COR-L47 (cell line): ENCODE measurements at regions not wholly inside any gene's neighbourhood (a gene's known extent, or its start where the extent isn't known, plus 50 kb on each side); places are given as distances from the start of the nearest gene placed in this dataset.
A peak's percentile ranks its signal among the peaks of the same experiment; 100 is the strongest.

Source experiments
- DNase-seq: peaks from one replicate; lab custom pipeline; 2025; lab: John Stamatoyannopoulos, UW

GRCh38 chr6:33863723-33864440 is 60.1 kb upstream of the MLN start:
- no peak for DNase-seq

DNA sequence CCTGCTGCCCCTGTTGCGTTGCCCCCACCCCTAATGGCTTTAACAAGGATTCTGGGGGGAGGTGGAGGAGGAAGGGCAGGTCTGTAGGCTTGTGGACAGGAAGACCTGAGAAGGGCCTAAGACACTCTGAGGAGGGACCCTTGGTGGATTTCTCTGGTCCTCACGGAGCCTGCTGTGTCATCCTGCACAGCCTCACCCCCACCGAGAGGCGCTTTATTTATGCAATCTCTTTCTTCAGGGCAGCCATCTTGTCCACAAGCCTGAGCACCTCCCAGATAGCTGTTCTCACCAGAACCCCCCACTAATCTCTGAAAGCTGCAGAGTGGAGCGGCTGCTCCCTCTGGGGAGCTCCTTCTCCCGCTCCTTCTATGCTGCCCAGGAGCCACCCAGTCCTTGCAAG is 59.3 kb upstream of the MLN start:
- DNase-seq, result no peak

GRCh38 chr6:33862536-33862935 is 58.7 kb upstream of the MLN start:
- no peak for DNase-seq

GRCh38 chr6:33861722-33862121 is 57.9 kb upstream of the MLN start:
- peak; percentile 49 for DNase-seq

GRCh38 chr6:33860706-33861474 is 57.1 kb upstream of the MLN start:
- peak; percentile 48 for DNase-seq

GRCh38 chr6:33860006-33860405 is 56.2 kb upstream of the MLN start:
- no peak for DNase-seq

DNA sequence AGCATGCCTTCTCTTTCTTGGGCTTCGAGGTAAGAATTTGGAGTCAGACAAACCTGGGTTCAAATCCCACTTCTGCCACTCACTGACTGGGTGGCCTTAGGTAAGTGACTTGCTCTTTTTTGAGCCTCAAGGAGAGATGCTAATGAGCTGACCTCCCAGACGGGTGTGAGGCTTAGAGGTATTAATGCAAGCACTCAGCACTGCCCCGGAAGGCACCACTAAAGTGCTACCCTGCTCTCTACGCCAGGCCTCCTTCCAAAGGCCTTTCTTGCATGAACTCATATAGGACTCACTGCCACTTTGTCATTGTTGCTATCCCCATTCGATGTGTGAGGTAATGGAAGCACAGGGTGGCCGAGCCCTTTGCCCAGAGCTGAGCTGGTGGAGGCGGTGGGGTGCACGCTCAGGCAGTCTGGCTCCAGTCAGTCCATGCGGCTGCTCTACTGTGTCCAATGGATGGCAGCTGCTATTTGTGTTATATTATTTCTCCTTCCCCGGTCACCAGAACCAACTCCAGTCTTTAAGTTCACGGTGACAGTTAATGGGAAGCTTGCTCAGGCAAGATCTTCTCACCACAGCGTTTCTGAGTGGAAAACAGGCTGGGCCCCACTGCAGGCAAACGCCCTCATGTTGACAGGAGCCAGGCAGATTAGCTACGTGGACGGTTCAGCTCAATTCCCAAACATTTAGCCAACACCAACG is 55.2 kb upstream of the MLN start:
- DNase-seq, result no peak

- no peak for DNase-seq
Measured at GRCh38 chr6:33857932-33858475, 54.2 kb upstream of the MLN start.

- no peak for DNase-seq
Measured at GRCh38 chr6:33857093-33857931, 53.5 kb upstream of the MLN start.

- DNase-seq, result no peak
Measured at GRCh38 chr6:33856655-33857054, 52.9 kb upstream of the MLN start.

- DNase-seq, result no peak
Measured at GRCh38 chr6:33856031-33856590, 52.3 kb upstream of the MLN start.

GRCh38 chr6:33854572-33855030 is 50.8 kb upstream of the MLN start:
- peak; percentile 51 for DNase-seq

DNA sequence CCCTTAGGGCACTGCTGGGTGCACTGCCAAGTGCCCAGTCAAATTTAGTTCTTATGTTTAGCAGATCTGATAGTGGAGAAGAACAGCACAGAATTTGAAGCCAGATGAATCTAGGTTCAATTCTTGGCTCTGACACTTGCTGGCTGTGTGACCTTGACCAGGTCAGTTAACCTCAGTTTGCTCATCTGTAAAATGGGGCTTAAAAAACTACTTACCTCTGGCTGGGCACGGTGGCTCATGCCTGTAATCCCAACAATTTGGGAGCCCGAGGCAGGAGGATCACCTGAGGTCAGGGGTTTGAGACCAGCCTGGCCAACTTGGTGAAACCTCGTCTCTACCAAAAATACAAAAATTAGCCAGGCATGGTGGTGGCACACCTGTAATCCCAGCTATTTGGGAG is 49.9 kb upstream of the MLN start:
- no peak for DNase-seq
